ENCODE measurements at regions not wholly inside any gene's neighbourhood (a gene's known extent, or its start where the extent isn't known, plus 50 kb on each side); places are given as distances from the start of the nearest gene placed in this dataset.

DNA sequence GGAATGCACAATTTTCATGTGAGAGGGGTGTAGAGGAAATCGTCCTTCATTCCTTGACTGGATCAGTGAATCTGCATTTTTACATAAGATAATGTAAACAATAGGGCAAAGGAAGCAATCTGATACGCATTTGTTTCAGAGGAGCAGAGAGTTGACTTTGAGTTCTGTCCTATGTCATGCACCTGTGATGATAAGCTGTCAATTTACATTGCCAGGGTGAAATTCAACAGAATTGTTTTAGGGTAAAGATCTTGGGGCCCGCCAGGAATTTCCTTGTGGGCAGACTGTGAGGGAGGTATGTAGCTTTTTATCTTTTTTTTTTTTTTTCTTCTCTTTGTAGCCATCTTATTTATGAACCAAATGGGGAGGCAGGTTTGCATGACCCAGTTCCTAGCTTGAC is 58.3 kb upstream of the LARP1 start:
- no peak for TF ChIP-seq POLR2A (IDR thresholded peaks at IDR 0.05)
- no peak for TF ChIP-seq POLR2AphosphoS5 (IDR thresholded peaks at IDR 0.05; ENCODE audit: insufficient read depth in 1 of 2, low read depth in 1 of 2)
- TF ChIP-seq, protein P1, sequence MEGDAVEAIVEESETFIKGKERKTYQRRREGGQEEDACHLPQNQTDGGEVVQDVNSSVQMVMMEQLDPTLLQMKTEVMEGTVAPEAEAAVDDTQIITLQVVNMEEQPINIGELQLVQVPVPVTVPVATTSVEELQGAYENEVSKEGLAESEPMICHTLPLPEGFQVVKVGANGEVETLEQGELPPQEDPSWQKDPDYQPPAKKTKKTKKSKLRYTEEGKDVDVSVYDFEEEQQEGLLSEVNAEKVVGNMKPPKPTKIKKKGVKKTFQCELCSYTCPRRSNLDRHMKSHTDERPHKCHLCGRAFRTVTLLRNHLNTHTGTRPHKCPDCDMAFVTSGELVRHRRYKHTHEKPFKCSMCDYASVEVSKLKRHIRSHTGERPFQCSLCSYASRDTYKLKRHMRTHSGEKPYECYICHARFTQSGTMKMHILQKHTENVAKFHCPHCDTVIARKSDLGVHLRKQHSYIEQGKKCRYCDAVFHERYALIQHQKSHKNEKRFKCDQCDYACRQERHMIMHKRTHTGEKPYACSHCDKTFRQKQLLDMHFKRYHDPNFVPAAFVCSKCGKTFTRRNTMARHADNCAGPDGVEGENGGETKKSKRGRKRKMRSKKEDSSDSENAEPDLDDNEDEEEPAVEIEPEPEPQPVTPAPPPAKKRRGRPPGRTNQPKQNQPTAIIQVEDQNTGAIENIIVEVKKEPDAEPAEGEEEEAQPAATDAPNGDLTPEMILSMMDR (IDR thresholded peaks at IDR 0.05), result no peak

All from vagina (tissue), 2 donors.